HCT116 (cell line): ENCODE measurements at regions not wholly inside any gene's neighbourhood (a gene's known extent, or its start where the extent isn't known, plus 50 kb on each side); places are given as distances from the start of the nearest gene placed in this dataset.

Experiments used
- CEBPB ChIP-seq: IDR thresholded peaks from 2 replicates; pipeline ENCODE4 v1.6.1; 2012; ENCODE audit warnings: low read depth
- EZH2 ChIP-seq: fragments of 200-600 bp; sonication (generic); IDR thresholded peaks from 2 replicates; pipeline ENCODE4 v1.6.1; 2017; ENCODE audit warnings: antibody characterized with exemption, mixed run types
- EZH2phosphoT487 ChIP-seq: fragments of 200-600 bp; IDR thresholded peaks from 2 replicates; pipeline ENCODE4 v1.6.1; 2018; ENCODE audit warnings: antibody characterized with exemption, borderline replicate concordance
- POLR2A ChIP-seq: IDR thresholded peaks from 2 replicates; pipeline ENCODE4 v1.7.0; 2011; ENCODE audit warnings: borderline replicate concordance; ENCODE audit not compliant: insufficient read depth, insufficient read length; ENCODE audit errors: extremely low read depth
- POLR2AphosphoS5 ChIP-seq: IDR thresholded peaks from 2 replicates; pipeline ENCODE4 v1.6.1; 2011; ENCODE audit warnings: mild to moderate bottlenecking, low read depth, low read length, moderate library complexity
- SIN3A ChIP-seq: IDR thresholded peaks from 2 replicates; pipeline ENCODE4 v1.6.1; 2012; ENCODE audit warnings: low read depth
- SP1 ChIP-seq: IDR thresholded peaks from 2 replicates; pipeline ENCODE4 v1.6.1; 2012; ENCODE audit warnings: low read depth
- TCF7L2 ChIP-seq: IDR thresholded peaks from 2 replicates; pipeline ENCODE4 v1.7.0; 2011; ENCODE audit warnings: borderline replicate concordance, inconsistent platforms; ENCODE audit not compliant: insufficient read depth, insufficient read length; ENCODE audit errors: extremely low read depth
- YY1 ChIP-seq: IDR thresholded peaks from 2 replicates; pipeline ENCODE4 v1.6.1; 2011; ENCODE audit warnings: low read length, low read depth, moderate library complexity, mild to moderate bottlenecking; ENCODE audit not compliant: insufficient replicate concordance; ENCODE audit errors: extremely low read depth
- TF ChIP-seq, protein P1 (sequence below), 3 experiments: fragments of 200-600 bp in 1 of 3; sonication (generic) in 1 of 3; IDR thresholded peaks in 2 of 3; conservative IDR thresholded peaks in 1 of 3; 2 replicates each; pipeline ENCODE4 v1.5.1; 2012 to 2017; ENCODE audit warnings: low read depth in 2 of 3, low read length in 2 of 3, antibody characterized with exemption in 1 of 3, borderline replicate concordance in 1 of 3, control low read depth in 1 of 3, mild to moderate bottlenecking in 1 of 3, mixed read lengths in 1 of 3, mixed run types in 1 of 3, moderate library complexity in 1 of 3; ENCODE audit not compliant: insufficient read depth in 1 of 3
- TF ChIP-seq, protein P2 (sequence below): IDR thresholded peaks from 2 replicates; pipeline ENCODE4 v1.6.1; 2012; ENCODE audit warnings: low read depth
- TF ChIP-seq, protein P3 (sequence below): IDR thresholded peaks from 2 replicates; pipeline ENCODE4 v1.6.1; 2012
- TF ChIP-seq, protein P4 (sequence below): IDR thresholded peaks from 2 replicates; pipeline ENCODE4 v1.6.1; 2011; ENCODE audit warnings: mild to moderate bottlenecking, low read length, moderate library complexity; ENCODE audit not compliant: insufficient replicate concordance; ENCODE audit errors: extremely low read depth

DNA sequence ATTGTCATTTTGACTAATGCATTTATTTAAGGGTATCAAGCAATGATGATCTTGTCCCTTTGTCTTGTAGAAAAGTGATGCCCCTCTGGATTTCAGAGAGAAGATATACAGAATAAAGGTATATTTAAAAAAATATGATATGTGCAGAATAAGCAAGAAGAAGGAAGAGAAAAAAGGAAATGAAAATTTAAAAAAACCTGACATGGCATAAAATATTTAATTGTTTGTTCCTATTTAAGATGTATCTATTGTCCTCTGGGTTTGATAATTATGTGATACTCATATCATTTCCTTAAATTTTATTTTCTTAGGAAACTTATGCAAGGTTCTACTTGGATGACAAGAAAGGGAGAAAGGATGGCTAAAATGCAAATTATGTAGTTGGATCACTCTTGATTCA, 983.7 kb upstream of the CDH6 start:
- TF ChIP-seq, protein P1, sequence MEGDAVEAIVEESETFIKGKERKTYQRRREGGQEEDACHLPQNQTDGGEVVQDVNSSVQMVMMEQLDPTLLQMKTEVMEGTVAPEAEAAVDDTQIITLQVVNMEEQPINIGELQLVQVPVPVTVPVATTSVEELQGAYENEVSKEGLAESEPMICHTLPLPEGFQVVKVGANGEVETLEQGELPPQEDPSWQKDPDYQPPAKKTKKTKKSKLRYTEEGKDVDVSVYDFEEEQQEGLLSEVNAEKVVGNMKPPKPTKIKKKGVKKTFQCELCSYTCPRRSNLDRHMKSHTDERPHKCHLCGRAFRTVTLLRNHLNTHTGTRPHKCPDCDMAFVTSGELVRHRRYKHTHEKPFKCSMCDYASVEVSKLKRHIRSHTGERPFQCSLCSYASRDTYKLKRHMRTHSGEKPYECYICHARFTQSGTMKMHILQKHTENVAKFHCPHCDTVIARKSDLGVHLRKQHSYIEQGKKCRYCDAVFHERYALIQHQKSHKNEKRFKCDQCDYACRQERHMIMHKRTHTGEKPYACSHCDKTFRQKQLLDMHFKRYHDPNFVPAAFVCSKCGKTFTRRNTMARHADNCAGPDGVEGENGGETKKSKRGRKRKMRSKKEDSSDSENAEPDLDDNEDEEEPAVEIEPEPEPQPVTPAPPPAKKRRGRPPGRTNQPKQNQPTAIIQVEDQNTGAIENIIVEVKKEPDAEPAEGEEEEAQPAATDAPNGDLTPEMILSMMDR (IDR thresholded peaks at IDR 0.05 in 2 of 3, conservative IDR thresholded peaks at IDR 0.05 in 1 of 3; ENCODE audit: borderline replicate concordance in 1 of 3, insufficient read depth in 1 of 3, low read depth in 2 of 3, low read length in 2 of 3): no peak
- TF ChIP-seq POLR2A (no peak), POLR2AphosphoS5 (no peak), SIN3A (no peak), EZH2 (no peak), CEBPB (no peak), SP1 (no peak), EZH2phosphoT487 (no peak), TCF7L2 (no peak), YY1 (no peak)
- TF ChIP-seq, protein P2, sequence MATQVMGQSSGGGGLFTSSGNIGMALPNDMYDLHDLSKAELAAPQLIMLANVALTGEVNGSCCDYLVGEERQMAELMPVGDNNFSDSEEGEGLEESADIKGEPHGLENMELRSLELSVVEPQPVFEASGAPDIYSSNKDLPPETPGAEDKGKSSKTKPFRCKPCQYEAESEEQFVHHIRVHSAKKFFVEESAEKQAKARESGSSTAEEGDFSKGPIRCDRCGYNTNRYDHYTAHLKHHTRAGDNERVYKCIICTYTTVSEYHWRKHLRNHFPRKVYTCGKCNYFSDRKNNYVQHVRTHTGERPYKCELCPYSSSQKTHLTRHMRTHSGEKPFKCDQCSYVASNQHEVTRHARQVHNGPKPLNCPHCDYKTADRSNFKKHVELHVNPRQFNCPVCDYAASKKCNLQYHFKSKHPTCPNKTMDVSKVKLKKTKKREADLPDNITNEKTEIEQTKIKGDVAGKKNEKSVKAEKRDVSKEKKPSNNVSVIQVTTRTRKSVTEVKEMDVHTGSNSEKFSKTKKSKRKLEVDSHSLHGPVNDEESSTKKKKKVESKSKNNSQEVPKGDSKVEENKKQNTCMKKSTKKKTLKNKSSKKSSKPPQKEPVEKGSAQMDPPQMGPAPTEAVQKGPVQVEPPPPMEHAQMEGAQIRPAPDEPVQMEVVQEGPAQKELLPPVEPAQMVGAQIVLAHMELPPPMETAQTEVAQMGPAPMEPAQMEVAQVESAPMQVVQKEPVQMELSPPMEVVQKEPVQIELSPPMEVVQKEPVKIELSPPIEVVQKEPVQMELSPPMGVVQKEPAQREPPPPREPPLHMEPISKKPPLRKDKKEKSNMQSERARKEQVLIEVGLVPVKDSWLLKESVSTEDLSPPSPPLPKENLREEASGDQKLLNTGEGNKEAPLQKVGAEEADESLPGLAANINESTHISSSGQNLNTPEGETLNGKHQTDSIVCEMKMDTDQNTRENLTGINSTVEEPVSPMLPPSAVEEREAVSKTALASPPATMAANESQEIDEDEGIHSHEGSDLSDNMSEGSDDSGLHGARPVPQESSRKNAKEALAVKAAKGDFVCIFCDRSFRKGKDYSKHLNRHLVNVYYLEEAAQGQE: no peak
- TF ChIP-seq, protein P3, sequence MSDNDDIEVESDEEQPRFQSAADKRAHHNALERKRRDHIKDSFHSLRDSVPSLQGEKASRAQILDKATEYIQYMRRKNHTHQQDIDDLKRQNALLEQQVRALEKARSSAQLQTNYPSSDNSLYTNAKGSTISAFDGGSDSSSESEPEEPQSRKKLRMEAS: no peak
- TF ChIP-seq, protein P4, sequence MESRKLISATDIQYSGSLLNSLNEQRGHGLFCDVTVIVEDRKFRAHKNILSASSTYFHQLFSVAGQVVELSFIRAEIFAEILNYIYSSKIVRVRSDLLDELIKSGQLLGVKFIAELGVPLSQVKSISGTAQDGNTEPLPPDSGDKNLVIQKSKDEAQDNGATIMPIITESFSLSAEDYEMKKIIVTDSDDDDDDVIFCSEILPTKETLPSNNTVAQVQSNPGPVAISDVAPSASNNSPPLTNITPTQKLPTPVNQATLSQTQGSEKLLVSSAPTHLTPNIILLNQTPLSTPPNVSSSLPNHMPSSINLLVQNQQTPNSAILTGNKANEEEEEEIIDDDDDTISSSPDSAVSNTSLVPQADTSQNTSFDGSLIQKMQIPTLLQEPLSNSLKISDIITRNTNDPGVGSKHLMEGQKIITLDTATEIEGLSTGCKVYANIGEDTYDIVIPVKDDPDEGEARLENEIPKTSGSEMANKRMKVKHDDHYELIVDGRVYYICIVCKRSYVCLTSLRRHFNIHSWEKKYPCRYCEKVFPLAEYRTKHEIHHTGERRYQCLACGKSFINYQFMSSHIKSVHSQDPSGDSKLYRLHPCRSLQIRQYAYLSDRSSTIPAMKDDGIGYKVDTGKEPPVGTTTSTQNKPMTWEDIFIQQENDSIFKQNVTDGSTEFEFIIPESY: no peak
